Activated CD4-positive, alpha-beta T cell treated with anti-CD3 and anti-CD28 coated beads, Interleukin-2, amount 10 ng/mL, durations not matched to agents 7 days and 5 days (primary cell): ENCODE measurements at regions not wholly inside any gene's neighbourhood (a gene's known extent, or its start where the extent isn't known, plus 50 kb on each side); places are given as distances from the start of the nearest gene placed in this dataset.
"Not testable (repeated sequence)": the region's sequence is repeated elsewhere in the genome, so short reads cannot be mapped to it uniquely, and the experiment has no call there.

Experiments
- CTCF ChIA-PET: fragments of 350-600 bp; sonication (Branson Sonifier 250); formaldehyde crosslinking; loops from one replicate; lab custom pipeline; 2021; ENCODE audit warnings: antibody characterized with exemption; lab: Charles Lee
- POLR2A ChIA-PET: fragments of 350-600 bp; sonication (Branson Sonifier 250); formaldehyde crosslinking; loops from one replicate; lab custom pipeline; 2021; ENCODE audit warnings: antibody characterized with exemption; lab: Charles Lee
- DNase-seq: peaks from one replicate; pipeline ENCODE4 v3.0.0-alpha.2; 2020
- H3K27ac Mint-ChIP-seq: one replicate; pipeline ENCODE4 v1.8.0; 2021; ENCODE audit warnings: mild to moderate bottlenecking, moderate library complexity, mixed read lengths
- H3K27me3 Mint-ChIP-seq: one replicate; pipeline ENCODE4 v1.8.0; 2021; ENCODE audit warnings: mixed read lengths
- H3K36me3 Mint-ChIP-seq: one replicate; pipeline ENCODE4 v1.8.0; 2021; ENCODE audit warnings: low read depth, mixed read lengths
- H3K4me1 Mint-ChIP-seq: one replicate; pipeline ENCODE4 v1.8.0; 2021; ENCODE audit warnings: mixed read lengths
- H3K4me3 Mint-ChIP-seq: one replicate; pipeline ENCODE4 v1.8.0; 2021; ENCODE audit warnings: mild to moderate bottlenecking, moderate library complexity, mixed read lengths
- H3K9me3 Mint-ChIP-seq: one replicate; pipeline ENCODE4 v1.8.0; 2021; ENCODE audit warnings: mixed read lengths

GRCh38 chr3:39665441-39665840 lies 144.0 kb upstream of the MYRIP start:
- ChIA-PET POLR2A (no interaction called here), CTCF (no interaction called here)
- H3K4me1 Mint-ChIP-seq, result no peaks in the 10 kb centered on the region
- H3K36me3 Mint-ChIP-seq, result no peaks in the 10 kb centered on the region
- peaks cover 3% of the 10 kb centered on the region for H3K27me3 Mint-ChIP-seq
- H3K4me3 Mint-ChIP-seq, result no peak overlapping the region
- DNase-seq, result no peak
- no peaks in the 10 kb centered on the region for H3K9me3 Mint-ChIP-seq
- no peak overlapping the region for H3K27ac Mint-ChIP-seq

- POLR2A ChIA-PET, result no interaction called here
- DNase-seq, result peak; percentile 9
- Mint-ChIP-seq H3K27me3 (peaks cover 2% of the 10 kb centered on the region), H3K36me3 (no peaks in the 10 kb centered on the region), H3K27ac (no peak overlapping the region), H3K4me3 (no peak overlapping the region), H3K9me3 (no peaks in the 10 kb centered on the region), H3K4me1 (no peaks in the 10 kb centered on the region)
- CTCF ChIA-PET, result no interaction called here
Observed at GRCh38 chr3:39668420-39668819, 141.0 kb upstream of the MYRIP start.

GRCh38 chr3:39671116-39671515 lies 138.3 kb upstream of the MYRIP start:
- H3K27ac Mint-ChIP-seq, result no peak overlapping the region
- H3K4me1 Mint-ChIP-seq, result no peaks in the 10 kb centered on the region
- POLR2A ChIA-PET, result no interaction called here
- DNase-seq, result no peak
- no peak overlapping the region for H3K4me3 Mint-ChIP-seq
- CTCF ChIA-PET, result no interaction called here
- no peaks in the 10 kb centered on the region for H3K36me3 Mint-ChIP-seq
- peaks cover 9% of the 10 kb centered on the region for H3K27me3 Mint-ChIP-seq
- no peaks in the 10 kb centered on the region for H3K9me3 Mint-ChIP-seq

GRCh38 chr3:39671600-39671999 lies 137.8 kb upstream of the MYRIP start:
- ChIA-PET POLR2A (no interaction called here), CTCF (interaction anchor here (0.6 kb wide), 1 partner anchor 103 kb away, joined by 3 read pairs; no protein-coding TSS in a partner anchor)
- Mint-ChIP-seq H3K4me1 (no peaks in the 10 kb centered on the region), H3K27me3 (peaks cover 9% of the 10 kb centered on the region), H3K27ac (no peak overlapping the region), H3K4me3 (no peak overlapping the region), H3K36me3 (no peaks in the 10 kb centered on the region), H3K9me3 (no peaks in the 10 kb centered on the region)
- DNase-seq, result no peak

GRCh38 chr3:39705351-39705900 lies 104.0 kb upstream of the MYRIP start:
- Mint-ChIP-seq H3K4me3 (no peak overlapping the region), H3K36me3 (no peaks in the 10 kb centered on the region), H3K27ac (no peak overlapping the region), H3K27me3 (peaks cover 11% of the 10 kb centered on the region), H3K9me3 (no peaks in the 10 kb centered on the region), H3K4me1 (no peaks in the 10 kb centered on the region)
- ChIA-PET CTCF (no interaction called here), POLR2A (interaction anchor here (0.7 kb wide), 1 partner anchor 107 kb away, joined by 6 read pairs; no protein-coding TSS in a partner anchor)
- no peak for DNase-seq

- no peak overlapping the region for H3K27ac Mint-ChIP-seq
- no peaks in the 10 kb centered on the region for H3K9me3 Mint-ChIP-seq
- peaks cover 8% of the 10 kb centered on the region for H3K27me3 Mint-ChIP-seq
- no peak overlapping the region for H3K4me3 Mint-ChIP-seq
- POLR2A ChIA-PET, result no interaction called here
- no peaks in the 10 kb centered on the region for H3K4me1 Mint-ChIP-seq
- H3K36me3 Mint-ChIP-seq, result no peaks in the 10 kb centered on the region
- DNase-seq, result peak; percentile 14
- CTCF ChIA-PET, result no interaction called here
Observed at GRCh38 chr3:39707314-39707909, 102.0 kb upstream of the MYRIP start.

- no peak for DNase-seq
- Mint-ChIP-seq H3K27ac (no peak overlapping the region), H3K4me3 (no peak overlapping the region), H3K4me1 (no peaks in the 10 kb centered on the region), H3K27me3 (peaks cover 6% of the 10 kb centered on the region), H3K36me3 (no peaks in the 10 kb centered on the region), H3K9me3 (no peaks in the 10 kb centered on the region)
- POLR2A ChIA-PET, result no interaction called here
- CTCF ChIA-PET, result interaction anchor here (0.7 kb wide), 1 partner anchor 101 kb away, joined by 3 read pairs; no protein-coding TSS in a partner anchor
Observed at GRCh38 chr3:39712413-39713048, 96.9 kb upstream of the MYRIP start.

- H3K36me3 Mint-ChIP-seq, POLR2A ChIA-PET, H3K4me1 Mint-ChIP-seq, H3K27me3 Mint-ChIP-seq, H3K4me3 Mint-ChIP-seq, DNase-seq, H3K27ac Mint-ChIP-seq, CTCF ChIA-PET, H3K9me3 Mint-ChIP-seq: not testable (repeated sequence)
Observed at GRCh38 chr3:39713341-39713740, 96.1 kb upstream of the MYRIP start.

GRCh38 chr3:39716849-39717248 lies 92.6 kb upstream of the MYRIP start:
- no peak overlapping the region for H3K27ac Mint-ChIP-seq
- CTCF ChIA-PET, result no interaction called here
- no peaks in the 10 kb centered on the region for H3K9me3 Mint-ChIP-seq
- no peaks in the 10 kb centered on the region for H3K36me3 Mint-ChIP-seq
- POLR2A ChIA-PET, result no interaction called here
- no peak for DNase-seq
- no peaks in the 10 kb centered on the region for H3K27me3 Mint-ChIP-seq
- no peak overlapping the region for H3K4me3 Mint-ChIP-seq
- H3K4me1 Mint-ChIP-seq, result no peaks in the 10 kb centered on the region

- CTCF ChIA-PET, result no interaction called here
- Mint-ChIP-seq H3K36me3 (no peaks in the 10 kb centered on the region), H3K4me1 (no peaks in the 10 kb centered on the region), H3K9me3 (no peaks in the 10 kb centered on the region), H3K27ac (no peak overlapping the region), H3K4me3 (no peak overlapping the region), H3K27me3 (no peaks in the 10 kb centered on the region)
- POLR2A ChIA-PET, result no interaction called here
- DNase-seq, result no peak
Observed at GRCh38 chr3:39718674-39719595, 90.5 kb upstream of the MYRIP start.

- no peaks in the 10 kb centered on the region for H3K4me1 Mint-ChIP-seq
- H3K4me3 Mint-ChIP-seq, result no peak overlapping the region
- ChIA-PET POLR2A (interaction anchor here (0.7 kb wide), 1 partner anchor 20 kb away, joined by 3 read pairs; no protein-coding TSS in a partner anchor), CTCF (no interaction called here)
- H3K9me3 Mint-ChIP-seq, result no peaks in the 10 kb centered on the region
- no peaks in the 10 kb centered on the region for H3K27me3 Mint-ChIP-seq
- H3K27ac Mint-ChIP-seq, result no peak overlapping the region
- no peaks in the 10 kb centered on the region for H3K36me3 Mint-ChIP-seq
- no peak for DNase-seq
Observed at GRCh38 chr3:39721076-39721475, 88.3 kb upstream of the MYRIP start.

GRCh38 chr3:39724233-39724846 lies 85.1 kb upstream of the MYRIP start:
- H3K9me3 Mint-ChIP-seq, result no peaks in the 10 kb centered on the region
- no peak overlapping the region for H3K4me3 Mint-ChIP-seq
- H3K4me1 Mint-ChIP-seq, result no peaks in the 10 kb centered on the region
- H3K36me3 Mint-ChIP-seq, result no peaks in the 10 kb centered on the region
- POLR2A ChIA-PET, result no interaction called here
- no peak overlapping the region for H3K27ac Mint-ChIP-seq
- no peak for DNase-seq
- CTCF ChIA-PET, result interaction anchor here (0.8 kb wide), 1 partner anchor 305 kb away, joined by 3 read pairs; no protein-coding TSS in a partner anchor
- no peaks in the 10 kb centered on the region for H3K27me3 Mint-ChIP-seq
